WTC11 (cell line): ENCODE measurements at regions not wholly inside any gene's neighbourhood (a gene's known extent, or its start where the extent isn't known, plus 50 kb on each side); places are given as distances from the start of the nearest gene placed in this dataset.

Experiments used
- ATAC-seq: fragments of 200-7000 bp; cut with Tn5 transposase; 2 replicates; pipeline ENCODE4 v1.10.0; 2021; ENCODE audit warnings: mild to moderate bottlenecking, moderate library complexity
- CTCF ChIA-PET: fragments of 300-600 bp; sonication (Branson Sonifier 250); formaldehyde crosslinking; loops from one replicate; lab custom pipeline; 2021; ENCODE audit warnings: antibody characterized with exemption; lab: Charles Lee
- POLR2A ChIA-PET: fragments of 350-600 bp; sonication (Branson Sonifier 250); formaldehyde crosslinking; loops from one replicate; lab custom pipeline; 2021; ENCODE audit warnings: antibody characterized with exemption; lab: Charles Lee
- DNase-seq: peaks from one replicate; pipeline ENCODE4 v3.0.0; 2021; ENCODE audit warnings: low spot score
- H3K27ac Mint-ChIP-seq: 2 replicates; pipeline ENCODE4 v1.8.0; 2021; ENCODE audit warnings: mixed read lengths
- H3K27me3 Mint-ChIP-seq: 2 replicates; pipeline ENCODE4 v1.8.0; 2021; ENCODE audit warnings: low read depth, mild to moderate bottlenecking, moderate library complexity, mixed read lengths
- H3K36me3 Mint-ChIP-seq: 2 replicates; pipeline ENCODE4 v1.8.0; 2021; ENCODE audit warnings: mixed read lengths
- H3K4me1 Mint-ChIP-seq: 2 replicates; pipeline ENCODE4 v1.8.0; 2022; ENCODE audit warnings: mixed read lengths
- H3K4me3 Mint-ChIP-seq: 2 replicates; pipeline ENCODE4 v1.8.0; 2021; ENCODE audit warnings: mild to moderate bottlenecking, moderate library complexity, mixed read lengths
- H3K9me3 Mint-ChIP-seq: 2 replicates; pipeline ENCODE4 v1.8.0; 2021; ENCODE audit warnings: mixed read lengths
- AFF4 ChIP-seq: sonication (generic); formaldehyde crosslinking; IDR thresholded peaks from 2 replicates; pipeline ENCODE4 v1.8.1; 2023; ENCODE audit warnings: mild to moderate bottlenecking, missing genetic modification reagents, borderline replicate concordance
- CBFB ChIP-seq: sonication (generic); formaldehyde crosslinking; IDR thresholded peaks from 2 replicates; pipeline ENCODE4 v1.8.1; 2022; ENCODE audit warnings: mild to moderate bottlenecking, low read depth, missing genetic modification reagents
- CREB1 ChIP-seq: sonication (generic); formaldehyde crosslinking; IDR thresholded peaks from 2 replicates; pipeline ENCODE4 v1.8.0; 2023; ENCODE audit warnings: mild to moderate bottlenecking, missing genetic modification reagents
- E2F5 ChIP-seq: sonication (generic); formaldehyde crosslinking; IDR thresholded peaks from 2 replicates; pipeline ENCODE4 v1.8.1; 2022; ENCODE audit warnings: mild to moderate bottlenecking, moderate library complexity, missing genetic modification reagents
- EMX1 ChIP-seq: fragments of 250-450 bp; sonication (Bioruptor Pico); IDR thresholded peaks from 2 replicates; pipeline ENCODE4 v1.8.0; 2021; ENCODE audit warnings: mild to moderate bottlenecking
- ERG ChIP-seq: fragments of 250-450 bp; sonication (Bioruptor Pico); IDR thresholded peaks from 2 replicates; pipeline ENCODE4 v1.8.0; 2021; ENCODE audit warnings: mild to moderate bottlenecking
- ESRRA ChIP-seq: sonication (generic); formaldehyde crosslinking; IDR thresholded peaks from 2 replicates; pipeline ENCODE4 v1.8.1; 2022; ENCODE audit warnings: mild to moderate bottlenecking, missing genetic modification reagents, borderline replicate concordance
- FOXK1 ChIP-seq: sonication (generic); formaldehyde crosslinking; IDR thresholded peaks from 2 replicates; pipeline ENCODE4 v1.8.0; 2022; ENCODE audit warnings: mild to moderate bottlenecking, moderate library complexity, missing genetic modification reagents
- KAT7 ChIP-seq: sonication (generic); formaldehyde crosslinking; IDR thresholded peaks from 2 replicates; pipeline ENCODE4 v1.8.1; 2023; ENCODE audit warnings: missing genetic modification reagents, mild to moderate bottlenecking, borderline replicate concordance
- MAX ChIP-seq: sonication (generic); formaldehyde crosslinking; IDR thresholded peaks from 2 replicates; pipeline ENCODE4 v1.8.0; 2022; ENCODE audit warnings: mild to moderate bottlenecking, missing genetic modification reagents
- NFATC4 ChIP-seq: fragments of 250-450 bp; sonication (Bioruptor Pico); IDR thresholded peaks from 2 replicates; pipeline ENCODE4 v1.9.0; 2021; ENCODE audit warnings: mild to moderate bottlenecking
- PRDM15 ChIP-seq: sonication (generic); formaldehyde crosslinking; IDR thresholded peaks from 2 replicates; pipeline ENCODE4 v1.8.0; 2022; ENCODE audit warnings: missing genetic modification reagents
- SMAD4 ChIP-seq: sonication (generic); formaldehyde crosslinking; IDR thresholded peaks from 2 replicates; pipeline ENCODE4 v1.8.0; 2022; ENCODE audit warnings: mild to moderate bottlenecking, missing genetic modification reagents
- STAT6 ChIP-seq: sonication (generic); formaldehyde crosslinking; conservative IDR thresholded peaks from 2 replicates; pipeline ENCODE4 v1.8.1; 2023; ENCODE audit warnings: mild to moderate bottlenecking, low read depth, missing genetic modification reagents, moderate library complexity
- ZBTB43 ChIP-seq: sonication (generic); formaldehyde crosslinking; IDR thresholded peaks from 2 replicates; pipeline ENCODE4 v1.8.1; 2023; ENCODE audit warnings: mild to moderate bottlenecking, missing genetic modification reagents
- ZNF423 ChIP-seq: fragments of 250-450 bp; sonication (Bioruptor Pico); IDR thresholded peaks from 2 replicates; pipeline ENCODE4 v2.1.2; 2022; ENCODE audit warnings: mild to moderate bottlenecking, moderate library complexity
- ZNF671 ChIP-seq: fragments of 250-450 bp; sonication (Bioruptor Pico); IDR thresholded peaks from 2 replicates; pipeline ENCODE4 v1.8.0; 2021; ENCODE audit warnings: mild to moderate bottlenecking

GRCh38 chr12:27151479-27151878 is 69.1 kb upstream of the C12orf71 start:
- Mint-ChIP-seq H3K4me1 (peaks cover 7% of the 10 kb centered on the region; the same call in 1 of the 2 replicates), H3K4me3 (no peak overlapping the region), H3K27ac (no peak overlapping the region), H3K36me3 (no peaks in the 10 kb centered on the region), H3K9me3 (no peaks in the 10 kb centered on the region), H3K27me3 (no peaks in the 10 kb centered on the region)
- ATAC-seq (no peak; the same call in 1 of the 2 replicates), DNase-seq (no peak)
- ChIA-PET CTCF (interaction anchor here (0.8 to 1.2 kb wide), 2 partner anchors 10 to 154 kb away, joined by 3 to 5 read pairs; no protein-coding TSS in a partner anchor), POLR2A (no interaction called here)
- TF ChIP-seq CREB1 (CRISPR knock-in tag) (no peak), E2F5 (no peak), STAT6 (CRISPR knock-in tag) (no peak), ZBTB43 (CRISPR knock-in tag) (no peak)

GRCh38 chr12:27158297-27158696 is 75.9 kb upstream of the C12orf71 start:
- ATAC-seq (peak; percentile 92), DNase-seq (no peak)
- peak overlapping the region; percentile 26 for H3K27ac Mint-ChIP-seq
- TF ChIP-seq CBFB (CRISPR knock-in tag), result no peak
- TF ChIP-seq PRDM15, result no peak
- no peak for TF ChIP-seq KAT7 (CRISPR knock-in tag)
- ChIA-PET CTCF (interaction anchor here (0.8 to 1.2 kb wide), 2 partner anchors 143 to 148 kb away, joined by 3 to 9 read pairs; no protein-coding TSS in a partner anchor), POLR2A (no interaction called here)
- no peaks in the 10 kb centered on the region for H3K9me3 Mint-ChIP-seq
- H3K4me1 Mint-ChIP-seq, result peaks cover 17% of the 10 kb centered on the region
- H3K36me3 Mint-ChIP-seq, result no peaks in the 10 kb centered on the region
- no peaks in the 10 kb centered on the region for H3K27me3 Mint-ChIP-seq
- no peak overlapping the region for H3K4me3 Mint-ChIP-seq

GRCh38 chr12:27161458-27162228 is 79.3 kb upstream of the C12orf71 start:
- CTCF ChIA-PET, result interaction anchor here (1.1 kb wide), 1 partner anchor 145 kb away, joined by 3 read pairs; no protein-coding TSS in a partner anchor
- H3K9me3 Mint-ChIP-seq, result peaks cover 8% of the 10 kb centered on the region
- H3K27me3 Mint-ChIP-seq, result no peaks in the 10 kb centered on the region
- no peak overlapping the region for H3K27ac Mint-ChIP-seq
- ATAC-seq (no peak), DNase-seq (no peak)
- POLR2A ChIA-PET, result no interaction called here
- H3K36me3 Mint-ChIP-seq, result no peaks in the 10 kb centered on the region
- H3K4me3 Mint-ChIP-seq, result no peak overlapping the region
- peaks cover 17% of the 10 kb centered on the region for H3K4me1 Mint-ChIP-seq
- TF ChIP-seq ERG (no peak), MAX (no peak), AFF4 (CRISPR knock-in tag) (no peak), SMAD4 (CRISPR knock-in tag) (no peak), ZNF671 (no peak), ZNF423 (CRISPR knock-in tag) (no peak), ESRRA (CRISPR knock-in tag) (no peak), NFATC4 (no peak), FOXK1 (CRISPR knock-in tag) (no peak), EMX1 (CRISPR knock-in tag) (no peak)
